ENCODE measurements at regions not wholly inside any gene's neighbourhood (a gene's known extent, or its start where the extent isn't known, plus 50 kb on each side); places are given as distances from the start of the nearest gene placed in this dataset.

GRCh38 chr15:77714555-77714954 lies 81.8 kb upstream of the LINGO1 start:
- Histone ChIP-seq H3K9ac (ENCODE audit: insufficient read depth, low read depth, low read length) (no peak overlapping the region), H4K20me1 (ENCODE audit: insufficient read depth, low read length) (peaks cover 4% of the 10 kb centered on the region; the same call in 1 of the 2 replicates), H3K4me3 (replicated peaks in 1 of 3; ENCODE audit: insufficient read depth in 1 of 3, low read depth in 2 of 3, low read length in 3 of 3) (no peak overlapping the region), H3K36me3 (replicated peaks in 1 of 2; ENCODE audit: control insufficient read depth in 1 of 2, insufficient read depth in 2 of 2, low read length in 2 of 2) (no peaks in the 10 kb centered on the region), H3K79me2 (ENCODE audit: insufficient read depth, low read length) (no peaks in the 10 kb centered on the region), H3K4me2 (ENCODE audit: low read depth, low read length) (no peak overlapping the region), H2AFZ (ENCODE audit: low read length) (no peak overlapping the region), H3K4me1 (ENCODE audit: insufficient read depth, low read length) (no peaks in the 10 kb centered on the region), H3K27ac (ENCODE audit: extremely low read length, insufficient read depth, low read length) (no peak overlapping the region), H3K27me3 (ENCODE audit: control insufficient read depth in 1 of 2, insufficient read depth in 2 of 2, low read length in 2 of 2) (peaks cover 3 to 19% of the 10 kb centered on the region in 2 experiments; a peak in 3 of 5 replicates), H3K9me3 (ENCODE audit: low read length) (no peaks in the 10 kb centered on the region)
- FAIRE-seq (no peak), DNase-seq (ENCODE audit: low spot score) (no peak), ATAC-seq (no peak)
- POLR2A ChIA-PET = no interaction called here
- WGBS (ENCODE audit: low lambda C conversion rate) = 32% methylated on average over 12 of the region's 13 CpGs
- in situ Hi-C loops (cut with HindIII; ENCODE audit: extremely low pct_ligation_motif_present, low pct_unique_long_range_greater_than_20kb) (no loop called here), intact Hi-C loops (cut with micrococcal nuclease; ENCODE audit: unreplicated experiment) (no loop called here)
- no TSS peak for BruUV-seq (replicated peaks)
- CTCF ChIA-PET (ENCODE audit: low intra/inter-chr PET ratio, low total read pairs) = no interaction called here
- TF ChIP-seq ZNF619 (CRISPR knock-in tag; IDR thresholded peaks at IDR 0.05) (no peak), FIP1L1 (IDR thresholded peaks at IDR 0.05; ENCODE audit: borderline replicate concordance, insufficient read depth, low read depth, low read length) (no peak), MAZ (IDR thresholded peaks at IDR 0.05; ENCODE audit: borderline replicate concordance, low read depth, low read length) (no peak), MAZ (CRISPR knock-in tag; IDR thresholded peaks at IDR 0.05; ENCODE audit: low read depth) (no peak), ZNF770 (CRISPR knock-in tag; IDR thresholded peaks at IDR 0.05) (no peak), ARNTL (CRISPR knock-in tag; IDR thresholded peaks at IDR 0.05) (no peak), BRCA1 (CRISPR knock-in tag; IDR thresholded peaks at IDR 0.05) (no peak), ZNF142 (CRISPR knock-in tag; IDR thresholded peaks at IDR 0.05) (no peak), DRAP1 (CRISPR knock-in tag; IDR thresholded peaks at IDR 0.05) (no peak), ZNF256 (CRISPR knock-in tag; conservative IDR thresholded peaks at IDR 0.05) (no peak)
